ENCODE measurements at regions not wholly inside any gene's neighbourhood (a gene's known extent, or its start where the extent isn't known, plus 50 kb on each side); places are given as distances from the start of the nearest gene placed in this dataset.

DNA sequence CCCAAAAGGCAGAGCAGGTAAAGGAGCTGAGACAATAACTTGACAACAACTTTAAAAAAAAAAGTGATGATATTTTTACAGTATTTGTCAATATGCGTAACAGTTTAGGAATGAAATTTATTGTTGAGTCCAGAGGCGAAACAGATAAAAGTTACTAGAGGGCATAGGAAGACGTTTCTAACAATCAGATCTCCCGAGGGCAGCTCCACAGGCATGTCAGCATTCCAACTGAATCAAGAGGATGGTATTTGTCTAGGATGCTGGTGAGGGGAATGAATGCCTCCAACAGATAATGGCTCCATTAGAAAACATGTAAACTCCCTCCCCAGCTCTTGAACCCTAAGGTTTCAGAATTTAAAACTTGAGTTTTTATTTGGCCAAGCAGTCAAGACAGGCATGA, 733.9 kb upstream of the SORCS1 start:
- TF ChIP-seq, protein P1, sequence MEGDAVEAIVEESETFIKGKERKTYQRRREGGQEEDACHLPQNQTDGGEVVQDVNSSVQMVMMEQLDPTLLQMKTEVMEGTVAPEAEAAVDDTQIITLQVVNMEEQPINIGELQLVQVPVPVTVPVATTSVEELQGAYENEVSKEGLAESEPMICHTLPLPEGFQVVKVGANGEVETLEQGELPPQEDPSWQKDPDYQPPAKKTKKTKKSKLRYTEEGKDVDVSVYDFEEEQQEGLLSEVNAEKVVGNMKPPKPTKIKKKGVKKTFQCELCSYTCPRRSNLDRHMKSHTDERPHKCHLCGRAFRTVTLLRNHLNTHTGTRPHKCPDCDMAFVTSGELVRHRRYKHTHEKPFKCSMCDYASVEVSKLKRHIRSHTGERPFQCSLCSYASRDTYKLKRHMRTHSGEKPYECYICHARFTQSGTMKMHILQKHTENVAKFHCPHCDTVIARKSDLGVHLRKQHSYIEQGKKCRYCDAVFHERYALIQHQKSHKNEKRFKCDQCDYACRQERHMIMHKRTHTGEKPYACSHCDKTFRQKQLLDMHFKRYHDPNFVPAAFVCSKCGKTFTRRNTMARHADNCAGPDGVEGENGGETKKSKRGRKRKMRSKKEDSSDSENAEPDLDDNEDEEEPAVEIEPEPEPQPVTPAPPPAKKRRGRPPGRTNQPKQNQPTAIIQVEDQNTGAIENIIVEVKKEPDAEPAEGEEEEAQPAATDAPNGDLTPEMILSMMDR (IDR thresholded peaks at IDR 0.05): no peak
- H3K9me3 ChIP-seq: no peaks in the 10 kb centered on the region
- H3K27ac ChIP-seq: no peak overlapping the region
- H3K4me1 ChIP-seq (ENCODE audit: control insufficient read depth in 1 of 2, insufficient read depth in 1 of 2, low read depth in 1 of 2, low read length in 1 of 2): no peaks in the 10 kb centered on the region
- H3K36me3 ChIP-seq: no peaks in the 10 kb centered on the region
- no peak overlapping the region for H3K4me3 ChIP-seq (ENCODE audit: low read depth in 1 of 2, low read length in 1 of 2)
- H3K27me3 ChIP-seq: no peaks in the 10 kb centered on the region

DNA sequence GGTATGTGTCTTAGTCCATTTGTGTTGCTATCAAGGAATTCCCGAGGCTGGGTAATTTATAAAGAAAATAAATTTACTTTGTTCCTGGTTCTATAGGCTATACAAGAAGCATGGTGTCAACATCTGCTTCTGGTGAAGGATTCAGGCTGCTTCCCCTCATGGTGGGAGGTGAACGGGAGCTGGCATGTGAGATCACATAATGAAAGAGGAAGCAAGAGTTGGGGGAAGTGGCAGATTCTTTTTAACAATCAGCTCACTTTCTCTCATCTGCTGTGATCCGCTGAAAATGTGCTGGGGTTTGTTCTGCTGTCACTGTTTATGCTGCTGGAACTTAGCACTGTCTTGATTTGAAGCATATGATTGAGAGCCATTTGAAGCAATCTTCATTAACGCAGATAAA, 730.0 kb upstream of the SORCS1 start:
- Histone ChIP-seq H3K4me1 (ENCODE audit: control insufficient read depth in 1 of 2, insufficient read depth in 1 of 2, low read depth in 1 of 2, low read length in 1 of 2) (no peaks in the 10 kb centered on the region), H3K9me3 (no peaks in the 10 kb centered on the region), H3K27me3 (no peaks in the 10 kb centered on the region), H3K27ac (no peak overlapping the region), H3K4me3 (ENCODE audit: low read depth in 1 of 2, low read length in 1 of 2) (no peak overlapping the region), H3K36me3 (no peaks in the 10 kb centered on the region)
- TF ChIP-seq, protein P1 (IDR thresholded peaks at IDR 0.05): no peak

DNA sequence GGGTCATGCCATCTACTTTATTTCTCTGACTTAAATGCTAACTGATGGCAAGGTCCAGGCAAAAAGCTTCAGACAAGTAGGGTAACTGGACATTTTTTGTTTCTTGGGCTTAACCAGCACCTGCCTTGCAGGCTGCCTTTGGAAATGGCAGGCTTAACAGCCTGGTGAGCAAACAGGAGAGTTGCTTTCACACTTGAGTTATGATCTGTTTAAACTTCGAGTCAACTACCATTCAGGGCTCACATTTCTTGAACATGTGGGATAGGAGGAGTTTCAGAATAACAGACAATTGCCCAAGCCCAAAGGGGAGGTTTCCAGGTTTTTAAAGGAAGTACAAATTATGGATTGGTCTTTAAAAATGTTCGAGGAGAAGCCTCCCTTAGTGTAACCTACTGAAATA, 724.6 kb upstream of the SORCS1 start:
- Histone ChIP-seq H3K9me3 (no peaks in the 10 kb centered on the region), H3K4me1 (ENCODE audit: control insufficient read depth in 1 of 2, insufficient read depth in 1 of 2, low read depth in 1 of 2, low read length in 1 of 2) (no peaks in the 10 kb centered on the region), H3K27me3 (no peaks in the 10 kb centered on the region), H3K4me3 (ENCODE audit: low read depth in 1 of 2, low read length in 1 of 2) (no peak overlapping the region), H3K27ac (no peak overlapping the region), H3K36me3 (no peaks in the 10 kb centered on the region)
- TF ChIP-seq, protein P1 (IDR thresholded peaks at IDR 0.05): no peak

DNA sequence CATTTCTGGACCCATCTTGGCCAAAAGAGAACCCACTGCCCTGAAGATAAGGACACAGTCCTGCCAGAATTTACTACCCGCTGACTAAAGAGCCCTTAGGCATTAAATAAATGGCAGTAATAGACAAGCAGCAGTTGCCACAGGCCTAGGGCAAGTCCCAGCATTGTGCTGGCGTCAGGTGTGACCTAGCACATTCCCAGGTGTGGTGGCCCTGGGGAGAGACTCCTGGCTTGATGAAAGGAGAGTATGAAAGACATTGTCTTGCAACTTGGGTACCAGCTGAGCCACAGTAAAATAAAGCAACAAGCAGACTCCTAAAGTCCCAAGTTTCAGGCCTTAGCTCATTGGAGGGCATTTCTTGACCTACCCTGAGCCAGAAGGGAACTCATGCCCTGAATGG, 715.7 kb upstream of the SORCS1 start:
- H3K4me1 ChIP-seq (ENCODE audit: control insufficient read depth in 1 of 2, insufficient read depth in 1 of 2, low read depth in 1 of 2, low read length in 1 of 2): no peaks in the 10 kb centered on the region
- no peaks in the 10 kb centered on the region for H3K27me3 ChIP-seq
- no peaks in the 10 kb centered on the region for H3K36me3 ChIP-seq
- H3K9me3 ChIP-seq: no peaks in the 10 kb centered on the region
- TF ChIP-seq, protein P1 (IDR thresholded peaks at IDR 0.05): no peak
- no peak overlapping the region for H3K27ac ChIP-seq
- H3K4me3 ChIP-seq (ENCODE audit: low read depth in 1 of 2, low read length in 1 of 2): no peak overlapping the region

DNA sequence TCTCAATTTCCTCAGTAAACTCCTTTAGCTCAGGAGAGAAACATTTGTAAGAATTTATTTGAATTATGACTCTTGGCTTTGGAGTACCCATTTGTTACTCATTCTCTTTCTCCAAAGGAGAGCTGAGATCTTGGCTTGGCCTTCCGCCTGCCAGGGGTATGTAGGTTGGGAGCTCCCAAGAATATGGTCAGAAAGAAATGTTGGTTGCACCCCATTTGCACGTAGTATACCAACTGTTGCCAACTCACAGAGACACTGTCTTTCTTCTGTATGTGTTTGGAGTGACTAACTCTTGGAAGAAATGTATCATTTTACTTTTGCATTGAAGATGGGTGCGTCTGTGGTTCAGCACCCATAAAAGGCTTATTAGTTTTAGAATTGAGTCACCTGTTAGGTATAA, 708.5 kb upstream of the SORCS1 start:
- H3K4me3 ChIP-seq (ENCODE audit: low read depth in 1 of 2, low read length in 1 of 2): no peak overlapping the region
- no peak overlapping the region for H3K27ac ChIP-seq
- no peaks in the 10 kb centered on the region for H3K9me3 ChIP-seq
- H3K27me3 ChIP-seq: no peaks in the 10 kb centered on the region
- no peaks in the 10 kb centered on the region for H3K36me3 ChIP-seq
- TF ChIP-seq, protein P1 (IDR thresholded peaks at IDR 0.05): no peak
- no peaks in the 10 kb centered on the region for H3K4me1 ChIP-seq (ENCODE audit: control insufficient read depth in 1 of 2, insufficient read depth in 1 of 2, low read depth in 1 of 2, low read length in 1 of 2)

DNA sequence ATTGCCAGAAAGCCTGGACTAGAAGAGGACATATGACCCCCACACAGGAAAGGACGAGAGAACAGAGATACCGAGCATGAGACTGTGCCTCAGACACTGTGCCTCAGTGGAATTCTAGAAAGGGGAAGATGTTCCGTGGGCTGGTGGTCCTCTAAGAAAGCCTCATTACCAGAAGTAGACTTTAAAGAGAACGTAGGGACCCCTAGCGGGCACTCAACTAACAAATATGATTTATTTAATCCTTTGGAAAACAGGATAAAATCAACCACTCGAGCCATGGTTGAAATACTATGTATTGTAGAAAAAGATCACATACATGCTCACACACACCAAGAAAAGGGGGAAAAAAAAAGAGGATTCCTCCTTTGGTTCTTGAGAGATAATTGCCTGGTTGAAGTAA, 701.2 kb upstream of the SORCS1 start:
- Histone ChIP-seq H3K4me1 (ENCODE audit: control insufficient read depth in 1 of 2, insufficient read depth in 1 of 2, low read depth in 1 of 2, low read length in 1 of 2) (no peaks in the 10 kb centered on the region), H3K36me3 (no peaks in the 10 kb centered on the region), H3K27me3 (no peaks in the 10 kb centered on the region), H3K27ac (no peak overlapping the region), H3K4me3 (ENCODE audit: low read depth in 1 of 2, low read length in 1 of 2) (no peak overlapping the region), H3K9me3 (no peaks in the 10 kb centered on the region)
- TF ChIP-seq, protein P1 (IDR thresholded peaks at IDR 0.05): no peak
